ENCODE measurements at regions not wholly inside any gene's neighbourhood (a gene's known extent, or its start where the extent isn't known, plus 50 kb on each side); places are given as distances from the start of the nearest gene placed in this dataset.
A peak's percentile ranks its signal among the peaks of the same experiment; 100 is the strongest.

- no peak for TF ChIP-seq ZFX (IDR thresholded peaks at IDR 0.05)
- no peak for TF ChIP-seq CTCF (conservative IDR thresholded peaks at IDR 0.05)
- no peak overlapping the region for H3K27ac ChIP-seq
These were observed 75.0 kb upstream of the CCDC160 start for GRCh38 chrX:134162032-134162431.

- TF ChIP-seq CTCF (conservative IDR thresholded peaks at IDR 0.05): no peak
- TF ChIP-seq ZFX (IDR thresholded peaks at IDR 0.05): no peak
- H3K27ac ChIP-seq: no peak overlapping the region; the same call in 1 of the 2 replicates
These were observed 73.1 kb upstream of the CCDC160 start for GRCh38 chrX:134163836-134164235.

- TF ChIP-seq CTCF (conservative IDR thresholded peaks at IDR 0.05) (no peak), ZFX (IDR thresholded peaks at IDR 0.05) (no peak)
- H3K27ac ChIP-seq: peak overlapping the region; percentile 93
These were observed 69.3 kb upstream of the CCDC160 start for GRCh38 chrX:134167591-134168203.

- TF ChIP-seq CTCF (conservative IDR thresholded peaks at IDR 0.05): no peak
- TF ChIP-seq ZFX (IDR thresholded peaks at IDR 0.05): no peak
- no peak overlapping the region for H3K27ac ChIP-seq
These were observed 65.1 kb upstream of the CCDC160 start for GRCh38 chrX:134171661-134172587.

- H3K27ac ChIP-seq: no peak overlapping the region
- TF ChIP-seq ZFX (IDR thresholded peaks at IDR 0.05) (no peak), CTCF (conservative IDR thresholded peaks at IDR 0.05) (no peak)
These were observed 64.3 kb upstream of the CCDC160 start for GRCh38 chrX:134172588-134173259.

GRCh38 chrX:134173541-134174272 is 63.3 kb upstream of the CCDC160 start:
- TF ChIP-seq ZFX (IDR thresholded peaks at IDR 0.05): no peak
- no peak for TF ChIP-seq CTCF (conservative IDR thresholded peaks at IDR 0.05)
- no peak overlapping the region for H3K27ac ChIP-seq

Data from C4-2B (cell line).